HepG2 (cell line): ENCODE measurements at regions not wholly inside any gene's neighbourhood (a gene's known extent, or its start where the extent isn't known, plus 50 kb on each side); places are given as distances from the start of the nearest gene placed in this dataset.

Experiments
- ATAC-seq: fragments of 200-7000 bp; cut with Tn5 transposase; 3 replicates; pipeline ENCODE4 v1.9.1; 2020; ENCODE audit warnings: mild to moderate bottlenecking, moderate library complexity
- BruUV-seq: library from RNA; stranded (reverse); fragments of 400-500 nt; replicated peaks from 2 replicates; lab custom pipeline; 2021; lab: Mats Ljungman, UMichigan
- CTCF ChIA-PET: fragments of 300-600 bp; formaldehyde crosslinking; extraction: SDS; loops from one replicate; lab custom pipeline; 2021; ENCODE audit warnings: low total read pairs, inconsistent platforms, low intra/inter-chr PET ratio; lab: Yijun Ruan, JAX
- POLR2A ChIA-PET: fragments of 350-600 bp; sonication (Branson Sonifier 250); formaldehyde crosslinking; loops from one replicate; lab custom pipeline; 2020; ENCODE audit warnings: antibody characterized with exemption, inconsistent platforms; lab: Yijun Ruan, JAX
- DNase-seq: peaks from one replicate; pipeline ENCODE4 v3.0.0-alpha.2; 2015; ENCODE audit warnings: low spot score
- FAIRE-seq: peaks from 3 replicates; lab custom pipeline; 2011; peaks lifted over from hg19 to GRCh38; lab: Jason Lieb, UNC
- H2AFZ ChIP-seq: one replicate; pipeline ENCODE4 v1.6.1; 2011; ENCODE audit warnings: low read length, inconsistent platforms
- H3K27ac ChIP-seq: fragments of 300-600 bp; 3 replicates; pipeline ENCODE4 v1.8.0; 2011; ENCODE audit warnings: mixed run types, mild to moderate bottlenecking, mixed read lengths, low read length, inconsistent platforms; ENCODE audit not compliant: insufficient read depth; ENCODE audit errors: extremely low read length
- H3K27me3 ChIP-seq, 2 experiments: fragments of 200-600 bp in 1 of 2; 2 replicates in 1 of 2; 3 replicates in 1 of 2; pipeline versions ENCODE4 v1.6.0 to v1.8.0; 2011; ENCODE audit warnings: low read length in 2 of 2, mild to moderate bottlenecking in 2 of 2, moderate library complexity in 2 of 2, inconsistent platforms in 1 of 2; ENCODE audit not compliant: insufficient read depth in 2 of 2, control insufficient read depth in 1 of 2
- H3K36me3 ChIP-seq, 2 experiments: fragments of 200-600 bp in 1 of 2; replicated peaks in 1 of 2; 2 replicates in 1 of 2; 3 replicates in 1 of 2; pipeline versions ENCODE4 v1.5.1 to v1.8.0; 2011; ENCODE audit warnings: low read length in 2 of 2, inconsistent platforms in 1 of 2; ENCODE audit not compliant: insufficient read depth in 2 of 2, control insufficient read depth in 1 of 2
- H3K4me1 ChIP-seq: 2 replicates; pipeline ENCODE4 v1.5.1; 2012; ENCODE audit warnings: low read length, inconsistent platforms; ENCODE audit not compliant: insufficient read depth
- H3K4me2 ChIP-seq: 2 replicates; pipeline ENCODE4 v1.6.0; 2011; ENCODE audit warnings: low read depth, low read length, inconsistent platforms
- H3K4me3 ChIP-seq, 3 experiments: fragments of 200-600 bp in 1 of 3; sonication (generic), shearing (Covaris generic) in 1 of 3; replicated peaks in 1 of 3; 2 replicates each; pipeline ENCODE4 v1.5.1; 2011 to 2016; ENCODE audit warnings: low read length in 3 of 3, inconsistent platforms in 2 of 3, low read depth in 2 of 3, mild to moderate bottlenecking in 2 of 3, control low read depth in 1 of 3, mixed read lengths in 1 of 3; ENCODE audit not compliant: insufficient read depth in 1 of 3
- H3K79me2 ChIP-seq: one replicate; pipeline ENCODE4 v1.6.1; 2011; ENCODE audit warnings: low read length, inconsistent platforms; ENCODE audit not compliant: insufficient read depth
- H3K9ac ChIP-seq: 2 replicates; pipeline ENCODE4 v1.6.0; 2011; ENCODE audit warnings: mild to moderate bottlenecking, low read depth, low read length, inconsistent platforms; ENCODE audit not compliant: insufficient read depth
- H3K9me3 ChIP-seq: 2 replicates; pipeline ENCODE4 v1.5.1; 2012; ENCODE audit warnings: mild to moderate bottlenecking, low read length
- H4K20me1 ChIP-seq: 2 replicates; pipeline ENCODE4 v1.6.0; 2011; ENCODE audit warnings: inconsistent platforms, mild to moderate bottlenecking, low read length, moderate library complexity; ENCODE audit not compliant: insufficient read depth
- FOXK2 ChIP-seq: fragments of 450-650 bp; IDR thresholded peaks from 2 replicates; pipeline ENCODE4 v1.6.1; 2016
- MAFF ChIP-seq: IDR thresholded peaks from 2 replicates; pipeline ENCODE4 v1.6.1; 2011; ENCODE audit warnings: low read depth, low read length, improper control_type of control experiment
- MAFK ChIP-seq, 2 experiments: IDR thresholded peaks in 1 of 2; conservative IDR thresholded peaks in 1 of 2; 2 replicates each; pipeline ENCODE4 v1.6.1; 2011; ENCODE audit warnings: improper control_type of control experiment in 2 of 2, low read length in 2 of 2
- MED1 ChIP-seq: sonication (generic); formaldehyde crosslinking; IDR thresholded peaks from 2 replicates; pipeline ENCODE4 v1.4.0; 2020; ENCODE audit warnings: missing genetic modification reagents
- MED8 ChIP-seq: sonication (generic); formaldehyde crosslinking; IDR thresholded peaks from 2 replicates; pipeline ENCODE4 v1.8.1; 2023; ENCODE audit warnings: mild to moderate bottlenecking, missing genetic modification reagents; ENCODE audit not compliant: insufficient replicate concordance
- NFKB2 ChIP-seq: sonication (generic); formaldehyde crosslinking; IDR thresholded peaks from 2 replicates; pipeline ENCODE4 v1.4.0; 2020; ENCODE audit warnings: missing genetic modification reagents, borderline replicate concordance
- TCF12 ChIP-seq, 2 experiments: fragments of 450-650 bp in 1 of 2; sonication (generic) in 1 of 2; formaldehyde crosslinking in 1 of 2; IDR thresholded peaks; 2 replicates each; pipeline versions ENCODE4 v1.6.1 to v1.8.0; 2017 to 2022; ENCODE audit warnings: antibody characterized with exemption in 1 of 2, mild to moderate bottlenecking in 1 of 2, missing genetic modification reagents in 1 of 2, moderate library complexity in 1 of 2
- TEAD3 ChIP-seq: optimal IDR thresholded peaks from 2 replicates; pipeline ENCODE3; 2016; ENCODE audit warnings: borderline replicate concordance
- ZBED4 ChIP-seq: sonication (generic); formaldehyde crosslinking; IDR thresholded peaks from 2 replicates; pipeline ENCODE4 v1.4.0; 2020; ENCODE audit warnings: missing genetic modification reagents, borderline replicate concordance
- ZIK1 ChIP-seq: sonication (generic); formaldehyde crosslinking; IDR thresholded peaks from 2 replicates; pipeline ENCODE4 v1.5.0; 2020; ENCODE audit warnings: mild to moderate bottlenecking, low read depth, missing genetic modification reagents, borderline replicate concordance
- ZNF224 ChIP-seq: sonication (generic); formaldehyde crosslinking; IDR thresholded peaks from 2 replicates; pipeline ENCODE4 v1.5.0; 2020; ENCODE audit warnings: mild to moderate bottlenecking, missing genetic modification reagents
- ZNF414 ChIP-seq: sonication (generic); formaldehyde crosslinking; IDR thresholded peaks from 2 replicates; pipeline ENCODE4 v1.5.0; 2020; ENCODE audit warnings: missing genetic modification reagents
- ZNF446 ChIP-seq: sonication (generic); formaldehyde crosslinking; IDR thresholded peaks from 2 replicates; pipeline ENCODE4 v1.5.0; 2020; ENCODE audit warnings: mild to moderate bottlenecking, missing genetic modification reagents
- ZNF781 ChIP-seq: sonication (generic); formaldehyde crosslinking; IDR thresholded peaks from 2 replicates; pipeline ENCODE4 v1.5.1; 2020; ENCODE audit warnings: borderline replicate concordance, mild to moderate bottlenecking, missing genetic modification reagents; ENCODE audit errors: not compliant biosample characterization
- in situ Hi-C: cut with HindIII; loops from 2 replicates; pipeline ENCODE4 v1.10.0; 2017; ENCODE audit warnings: low pct_unique_long_range_greater_than_20kb; ENCODE audit not compliant: extremely low pct_ligation_motif_present
- intact Hi-C: fragments of 100-400 bp; cut with micrococcal nuclease; formaldehyde crosslinking; loops from one replicate; pipeline ENCODE4 v1.10.0; 2022; ENCODE audit not compliant: unreplicated experiment
- TF ChIP-seq, protein P1 (sequence below): fragments of 450-650 bp; IDR thresholded peaks from 2 replicates; pipeline ENCODE4 v1.6.1; 2016
- TF ChIP-seq, protein P2 (sequence below): IDR thresholded peaks from 2 replicates; pipeline ENCODE4 v1.6.1; 2012; ENCODE audit warnings: low read depth, low read length, improper control_type of control experiment
- TF ChIP-seq, protein P3 (sequence below): sonication (generic); formaldehyde crosslinking; IDR thresholded peaks from 2 replicates; pipeline ENCODE4 v1.8.1; 2023; ENCODE audit warnings: missing genetic modification reagents, inconsistent platforms, borderline replicate concordance

DNA sequence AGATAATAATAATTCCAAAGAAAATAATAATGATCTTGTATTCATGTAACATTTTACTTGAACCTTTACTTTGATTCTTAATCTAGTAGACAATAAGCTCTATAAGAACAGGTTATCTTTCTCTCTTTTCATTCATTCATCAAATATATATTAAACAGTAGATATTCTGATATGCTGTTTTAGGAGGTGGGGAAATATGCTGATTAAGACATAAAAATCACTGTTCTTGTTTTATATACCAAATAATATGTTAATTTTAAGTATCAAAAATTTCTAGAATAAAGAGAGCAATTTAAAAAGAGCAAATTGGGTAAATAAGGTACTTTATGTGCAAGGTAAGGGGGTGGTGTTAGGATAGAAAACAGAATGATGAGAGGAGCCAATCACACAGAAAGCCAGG lies 401.9 kb downstream of the PDHA2 start:
- DNase-seq (no peak), ATAC-seq (no peak), FAIRE-seq (no peak)
- CTCF ChIA-PET, result no interaction called here
- no peaks in the 10 kb centered on the region for H4K20me1 ChIP-seq
- H3K9me3 ChIP-seq, result peaks cover 37% of the 10 kb centered on the region
- no peaks in the 10 kb centered on the region for H3K79me2 ChIP-seq
- in situ Hi-C loops, result no loop called here
- H3K27ac ChIP-seq, result no peak overlapping the region
- TF ChIP-seq TEAD3 (CRISPR knock-in tag) (no peak), FOXK2 (no peak), MED8 (no peak), ZNF224 (CRISPR knock-in tag) (no peak), ZNF446 (CRISPR knock-in tag) (no peak), ZNF781 (no peak), MAFK (conservative IDR thresholded peaks at IDR 0.05 in 1 of 2, IDR thresholded peaks at IDR 0.05 in 1 of 2; ENCODE audit: low read length in 2 of 2) (peak in 1 of 2 experiments; percentile 70; a peak in 2 of 4 replicates), TCF12 (IDR thresholded peaks at IDR 0.05) (no peak), TCF12 (CRISPR knock-in tag; IDR thresholded peaks at IDR 0.05) (no peak), ZNF414 (CRISPR knock-in tag) (no peak), MED1 (CRISPR knock-in tag) (no peak), ZIK1 (CRISPR knock-in tag) (no peak), NFKB2 (no peak), MAFF (peak; percentile 49; the same call in 1 of the 2 replicates), ZBED4 (CRISPR knock-in tag) (no peak)
- TF ChIP-seq, protein P1, sequence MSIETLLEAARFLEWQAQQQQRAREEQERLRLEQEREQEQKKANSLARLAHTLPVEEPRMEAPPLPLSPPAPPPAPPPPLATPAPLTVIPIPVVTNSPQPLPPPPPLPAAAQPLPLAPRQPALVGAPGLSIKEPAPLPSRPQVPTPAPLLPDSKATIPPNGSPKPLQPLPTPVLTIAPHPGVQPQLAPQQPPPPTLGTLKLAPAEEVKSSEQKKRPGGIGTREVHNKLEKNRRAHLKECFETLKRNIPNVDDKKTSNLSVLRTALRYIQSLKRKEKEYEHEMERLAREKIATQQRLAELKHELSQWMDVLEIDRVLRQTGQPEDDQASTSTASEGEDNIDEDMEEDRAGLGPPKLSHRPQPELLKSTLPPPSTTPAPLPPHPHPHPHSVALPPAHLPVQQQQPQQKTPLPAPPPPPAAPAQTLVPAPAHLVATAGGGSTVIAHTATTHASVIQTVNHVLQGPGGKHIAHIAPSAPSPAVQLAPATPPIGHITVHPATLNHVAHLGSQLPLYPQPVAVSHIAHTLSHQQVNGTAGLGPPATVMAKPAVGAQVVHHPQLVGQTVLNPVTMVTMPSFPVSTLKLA, result no peak
- TF ChIP-seq, protein P2, sequence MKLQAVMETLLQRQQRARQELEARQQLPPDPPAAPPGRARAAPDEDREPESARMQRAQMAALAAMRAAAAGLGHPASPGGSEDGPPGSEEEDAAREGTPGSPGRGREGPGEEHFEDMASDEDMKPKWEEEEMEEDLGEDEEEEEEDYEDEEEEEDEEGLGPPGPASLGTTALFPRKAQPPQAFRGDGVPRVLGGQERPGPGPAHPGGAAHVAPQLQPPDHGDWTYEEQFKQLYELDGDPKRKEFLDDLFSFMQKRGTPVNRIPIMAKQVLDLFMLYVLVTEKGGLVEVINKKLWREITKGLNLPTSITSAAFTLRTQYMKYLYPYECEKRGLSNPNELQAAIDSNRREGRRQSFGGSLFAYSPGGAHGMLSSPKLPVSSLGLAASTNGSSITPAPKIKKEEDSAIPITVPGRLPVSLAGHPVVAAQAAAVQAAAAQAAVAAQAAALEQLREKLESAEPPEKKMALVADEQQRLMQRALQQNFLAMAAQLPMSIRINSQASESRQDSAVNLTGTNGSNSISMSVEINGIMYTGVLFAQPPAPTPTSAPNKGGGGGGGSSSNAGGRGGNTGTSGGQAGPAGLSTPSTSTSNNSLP, result no peak
- TF ChIP-seq, protein P3, sequence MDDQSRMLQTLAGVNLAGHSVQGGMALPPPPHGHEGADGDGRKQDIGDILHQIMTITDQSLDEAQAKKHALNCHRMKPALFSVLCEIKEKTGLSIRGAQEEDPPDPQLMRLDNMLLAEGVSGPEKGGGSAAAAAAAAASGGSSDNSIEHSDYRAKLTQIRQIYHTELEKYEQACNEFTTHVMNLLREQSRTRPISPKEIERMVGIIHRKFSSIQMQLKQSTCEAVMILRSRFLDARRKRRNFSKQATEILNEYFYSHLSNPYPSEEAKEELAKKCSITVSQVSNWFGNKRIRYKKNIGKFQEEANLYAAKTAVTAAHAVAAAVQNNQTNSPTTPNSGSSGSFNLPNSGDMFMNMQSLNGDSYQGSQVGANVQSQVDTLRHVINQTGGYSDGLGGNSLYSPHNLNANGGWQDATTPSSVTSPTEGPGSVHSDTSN, result no peak
- no TSS peak for BruUV-seq
- no peaks in the 10 kb centered on the region for H3K4me1 ChIP-seq
- H3K4me3 ChIP-seq, result no peak overlapping the region
- POLR2A ChIA-PET, result no interaction called here
- H3K36me3 ChIP-seq, result no peaks in the 10 kb centered on the region
- no peak overlapping the region for H3K4me2 ChIP-seq
- H2AFZ ChIP-seq, result no peak overlapping the region
- no peaks in the 10 kb centered on the region for H3K27me3 ChIP-seq
- H3K9ac ChIP-seq, result no peak overlapping the region
- intact Hi-C loops, result no loop called here
